ENCODE measurements at regions not wholly inside any gene's neighbourhood (a gene's known extent, or its start where the extent isn't known, plus 50 kb on each side); places are given as distances from the start of the nearest gene placed in this dataset.

DNA sequence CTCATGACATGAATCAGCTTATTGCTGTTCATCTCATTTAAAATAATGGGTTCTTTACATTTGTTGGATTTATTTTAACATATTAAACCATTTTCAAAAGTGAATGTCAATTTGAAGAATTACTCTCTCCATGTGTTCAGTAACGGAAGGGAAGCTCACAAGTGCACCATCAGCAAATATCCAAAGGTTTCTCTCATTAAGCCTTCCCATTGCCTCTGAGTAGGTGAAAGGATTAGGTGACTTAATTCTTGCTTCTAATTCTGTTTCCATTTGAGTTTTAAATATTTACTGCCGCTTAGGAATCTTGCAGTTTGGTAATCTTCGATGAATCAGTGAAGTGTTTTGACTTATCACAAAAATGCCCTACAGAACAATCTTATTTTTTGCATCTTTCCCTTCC lies 145.1 kb upstream of the NYAP2 start:
- DNase-seq (ENCODE audit: low read depth in 1 of 2, low spot score in 1 of 2): no peak
- Histone ChIP-seq H3K27ac (replicated peaks) (no peak overlapping the region), H3K4me3 (replicated peaks; ENCODE audit: insufficient read depth, low read length) (no peak overlapping the region), H3K27me3 (ENCODE audit: insufficient read depth, poor library complexity, severe bottlenecking) (no peaks in the 10 kb centered on the region)
- TF ChIP-seq POLR2AphosphoS5 (IDR thresholded peaks at IDR 0.05; ENCODE audit: low read depth): no peak
- no peak for TF ChIP-seq SPI1 (IDR thresholded peaks at IDR 0.05; ENCODE audit: borderline replicate concordance, low read depth)
- no peak for TF ChIP-seq GABPA (IDR thresholded peaks at IDR 0.05; ENCODE audit: low read depth)
- TF ChIP-seq, protein P1, sequence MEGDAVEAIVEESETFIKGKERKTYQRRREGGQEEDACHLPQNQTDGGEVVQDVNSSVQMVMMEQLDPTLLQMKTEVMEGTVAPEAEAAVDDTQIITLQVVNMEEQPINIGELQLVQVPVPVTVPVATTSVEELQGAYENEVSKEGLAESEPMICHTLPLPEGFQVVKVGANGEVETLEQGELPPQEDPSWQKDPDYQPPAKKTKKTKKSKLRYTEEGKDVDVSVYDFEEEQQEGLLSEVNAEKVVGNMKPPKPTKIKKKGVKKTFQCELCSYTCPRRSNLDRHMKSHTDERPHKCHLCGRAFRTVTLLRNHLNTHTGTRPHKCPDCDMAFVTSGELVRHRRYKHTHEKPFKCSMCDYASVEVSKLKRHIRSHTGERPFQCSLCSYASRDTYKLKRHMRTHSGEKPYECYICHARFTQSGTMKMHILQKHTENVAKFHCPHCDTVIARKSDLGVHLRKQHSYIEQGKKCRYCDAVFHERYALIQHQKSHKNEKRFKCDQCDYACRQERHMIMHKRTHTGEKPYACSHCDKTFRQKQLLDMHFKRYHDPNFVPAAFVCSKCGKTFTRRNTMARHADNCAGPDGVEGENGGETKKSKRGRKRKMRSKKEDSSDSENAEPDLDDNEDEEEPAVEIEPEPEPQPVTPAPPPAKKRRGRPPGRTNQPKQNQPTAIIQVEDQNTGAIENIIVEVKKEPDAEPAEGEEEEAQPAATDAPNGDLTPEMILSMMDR (IDR thresholded peaks at IDR 0.05; ENCODE audit: insufficient read depth, low read length): no peak
- TF ChIP-seq, protein P2, sequence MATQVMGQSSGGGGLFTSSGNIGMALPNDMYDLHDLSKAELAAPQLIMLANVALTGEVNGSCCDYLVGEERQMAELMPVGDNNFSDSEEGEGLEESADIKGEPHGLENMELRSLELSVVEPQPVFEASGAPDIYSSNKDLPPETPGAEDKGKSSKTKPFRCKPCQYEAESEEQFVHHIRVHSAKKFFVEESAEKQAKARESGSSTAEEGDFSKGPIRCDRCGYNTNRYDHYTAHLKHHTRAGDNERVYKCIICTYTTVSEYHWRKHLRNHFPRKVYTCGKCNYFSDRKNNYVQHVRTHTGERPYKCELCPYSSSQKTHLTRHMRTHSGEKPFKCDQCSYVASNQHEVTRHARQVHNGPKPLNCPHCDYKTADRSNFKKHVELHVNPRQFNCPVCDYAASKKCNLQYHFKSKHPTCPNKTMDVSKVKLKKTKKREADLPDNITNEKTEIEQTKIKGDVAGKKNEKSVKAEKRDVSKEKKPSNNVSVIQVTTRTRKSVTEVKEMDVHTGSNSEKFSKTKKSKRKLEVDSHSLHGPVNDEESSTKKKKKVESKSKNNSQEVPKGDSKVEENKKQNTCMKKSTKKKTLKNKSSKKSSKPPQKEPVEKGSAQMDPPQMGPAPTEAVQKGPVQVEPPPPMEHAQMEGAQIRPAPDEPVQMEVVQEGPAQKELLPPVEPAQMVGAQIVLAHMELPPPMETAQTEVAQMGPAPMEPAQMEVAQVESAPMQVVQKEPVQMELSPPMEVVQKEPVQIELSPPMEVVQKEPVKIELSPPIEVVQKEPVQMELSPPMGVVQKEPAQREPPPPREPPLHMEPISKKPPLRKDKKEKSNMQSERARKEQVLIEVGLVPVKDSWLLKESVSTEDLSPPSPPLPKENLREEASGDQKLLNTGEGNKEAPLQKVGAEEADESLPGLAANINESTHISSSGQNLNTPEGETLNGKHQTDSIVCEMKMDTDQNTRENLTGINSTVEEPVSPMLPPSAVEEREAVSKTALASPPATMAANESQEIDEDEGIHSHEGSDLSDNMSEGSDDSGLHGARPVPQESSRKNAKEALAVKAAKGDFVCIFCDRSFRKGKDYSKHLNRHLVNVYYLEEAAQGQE (IDR thresholded peaks at IDR 0.05; ENCODE audit: insufficient replicate concordance, low read depth): no peak

DNA sequence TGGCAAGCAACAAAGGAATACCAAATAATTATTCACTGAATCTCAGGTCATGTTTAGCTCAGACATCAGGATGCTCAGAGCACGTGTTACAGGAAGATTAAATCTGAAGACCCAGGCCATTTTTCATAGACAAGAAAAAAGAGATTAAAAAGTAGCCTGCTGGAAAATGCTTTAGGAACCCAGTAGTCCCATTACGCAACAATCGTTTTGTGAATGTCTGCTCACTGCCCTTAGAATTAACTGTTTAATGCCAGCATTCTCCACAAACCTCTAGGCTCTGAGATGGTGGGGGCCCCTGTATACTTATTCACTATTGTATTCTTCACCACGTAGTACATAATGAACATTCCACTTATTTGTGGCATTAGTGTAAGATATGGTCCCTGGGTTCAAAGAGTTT lies 154.6 kb upstream of the NYAP2 start:
- H3K27ac ChIP-seq (replicated peaks): no peak overlapping the region
- no peak for DNase-seq (ENCODE audit: low read depth in 1 of 2, low spot score in 1 of 2)
- H3K4me3 ChIP-seq (replicated peaks; ENCODE audit: insufficient read depth, low read length): no peak overlapping the region
- TF ChIP-seq, protein P2 (IDR thresholded peaks at IDR 0.05; ENCODE audit: insufficient replicate concordance, low read depth): no peak
- TF ChIP-seq POLR2AphosphoS5 (IDR thresholded peaks at IDR 0.05; ENCODE audit: low read depth): no peak
- no peak for TF ChIP-seq GABPA (IDR thresholded peaks at IDR 0.05; ENCODE audit: low read depth)
- H3K27me3 ChIP-seq (ENCODE audit: insufficient read depth, poor library complexity, severe bottlenecking): no peaks in the 10 kb centered on the region

DNA sequence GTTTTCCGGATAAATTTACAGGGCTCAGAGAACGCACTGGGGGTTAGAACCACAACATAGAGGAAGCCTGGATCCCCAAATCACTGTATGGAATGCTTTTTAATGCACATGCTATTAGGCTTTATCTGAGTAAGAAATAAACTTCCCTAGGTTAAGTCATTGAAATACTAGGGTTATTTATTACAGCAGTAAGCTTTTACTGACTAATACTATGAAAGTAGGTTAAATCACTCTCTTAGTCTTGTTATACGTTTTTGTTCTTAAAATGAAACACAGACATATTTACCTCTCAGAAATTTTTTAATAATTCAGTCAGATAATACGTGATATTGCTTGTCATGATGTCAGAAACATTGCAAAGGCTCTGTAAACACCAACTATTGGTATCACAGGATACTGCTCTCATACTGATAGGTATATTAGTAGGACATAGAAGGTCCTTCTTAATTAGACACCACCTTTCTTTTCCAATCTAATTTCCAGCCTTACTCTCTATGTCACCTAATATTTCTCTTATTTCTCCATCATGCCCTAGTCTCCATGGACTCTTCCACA lies 162.7 kb upstream of the NYAP2 start:
- TF ChIP-seq SPI1 (IDR thresholded peaks at IDR 0.05; ENCODE audit: borderline replicate concordance, low read depth): no peak
- TF ChIP-seq, protein P2 (IDR thresholded peaks at IDR 0.05; ENCODE audit: insufficient replicate concordance, low read depth): no peak
- TF ChIP-seq POLR2AphosphoS5 (IDR thresholded peaks at IDR 0.05; ENCODE audit: low read depth): no peak
- TF ChIP-seq GABPA (IDR thresholded peaks at IDR 0.05; ENCODE audit: low read depth): no peak
- TF ChIP-seq, protein P1 (IDR thresholded peaks at IDR 0.05; ENCODE audit: insufficient read depth, low read length): no peak
- no peak for DNase-seq (ENCODE audit: low read depth in 1 of 2, low spot score in 1 of 2)
- H3K27me3 ChIP-seq (ENCODE audit: insufficient read depth, poor library complexity, severe bottlenecking): no peaks in the 10 kb centered on the region
- H3K27ac ChIP-seq (replicated peaks): no peak overlapping the region
- H3K4me3 ChIP-seq (replicated peaks; ENCODE audit: insufficient read depth, low read length): no peak overlapping the region
